Thoracic aorta (tissue), 2 donors: ENCODE measurements at regions not wholly inside any gene's neighbourhood (a gene's known extent, or its start where the extent isn't known, plus 50 kb on each side); places are given as distances from the start of the nearest gene placed in this dataset.

Experiments used
- ATAC-seq: fragments of 150-250 bp; one replicate; pipeline ENCODE4 v1.8.0; 2017; ENCODE audit warnings: low read depth; ENCODE audit not compliant: insufficient number of reproducible peaks, low FRiP score
- DNase-seq: peaks from one replicate; pipeline ENCODE4 v3.0.0-alpha.2; 2020; ENCODE audit warnings: low spot score
- H3K27ac ChIP-seq, 2 donors: fragments of 200-600 bp; sonication (generic); 1 replicate in 1 of 2; 2 replicates in 1 of 2; pipeline ENCODE4 v1.5.1; 2016; ENCODE audit warnings: mild to moderate bottlenecking in 2 of 2, moderate library complexity in 2 of 2
- H3K27me3 ChIP-seq: fragments of 200-600 bp; sonication (generic); replicated peaks from 2 replicates; pipeline ENCODE4 v1.6.0; 2016; ENCODE audit warnings: mild to moderate bottlenecking; ENCODE audit not compliant: insufficient read depth
- H3K36me3 ChIP-seq: fragments of 200-600 bp; sonication (generic); one replicate; pipeline ENCODE4 v1.5.1; 2016
- H3K4me1 ChIP-seq, 2 donors: fragments of 200-600 bp; sonication (generic); 1 replicate in 1 of 2; 2 replicates in 1 of 2; pipeline versions ENCODE4 v1.5.1 to v1.6.0; 2016; ENCODE audit warnings: low read depth in 2 of 2, mild to moderate bottlenecking in 1 of 2; ENCODE audit not compliant: control insufficient read depth in 1 of 2
- H3K4me3 ChIP-seq: fragments of 200-600 bp; sonication (generic); 2 replicates; pipeline ENCODE4 v1.5.1; 2016; ENCODE audit warnings: mild to moderate bottlenecking
- H3K9me3 ChIP-seq: fragments of 200-600 bp; sonication (generic); 2 replicates; pipeline ENCODE4 v1.5.1; 2016
- CTCF ChIP-seq: fragments of 200-600 bp; sonication (generic); IDR thresholded peaks from one replicate; pipeline ENCODE4 v1.5.1; 2019; ENCODE audit warnings: antibody characterized with exemption

GRCh38 chr7:25996006-25996408, 156.0 kb upstream of the NFE2L3 start:
- TF ChIP-seq CTCF, result no peak

GRCh38 chr7:25998499-25998898, 153.5 kb upstream of the NFE2L3 start:
- no peaks in the 10 kb centered on the region for H3K27me3 ChIP-seq
- no peak overlapping the region for H3K4me3 ChIP-seq
- ATAC-seq (no peak), DNase-seq (no peak)
- H3K9me3 ChIP-seq, result no peaks in the 10 kb centered on the region
- no peaks in the 10 kb centered on the region for H3K4me1 ChIP-seq
- no peaks in the 10 kb centered on the region for H3K36me3 ChIP-seq
- H3K27ac ChIP-seq, result no peak overlapping the region
- no peak for TF ChIP-seq CTCF

More at GRCh38 chr7:25996006-25996408, 156.0 kb upstream of the NFE2L3 start:
- DNase-seq (no peak), ATAC-seq (no peak)
- H3K4me3 ChIP-seq, result no peak overlapping the region
- no peaks in the 10 kb centered on the region for H3K27me3 ChIP-seq
- H3K4me1 ChIP-seq, result no peaks in the 10 kb centered on the region
- H3K27ac ChIP-seq, result no peak overlapping the region
- no peaks in the 10 kb centered on the region for H3K9me3 ChIP-seq
- H3K36me3 ChIP-seq, result no peaks in the 10 kb centered on the region

GRCh38 chr7:26000841-26001240, 151.2 kb upstream of the NFE2L3 start:
- DNase-seq, result no peak

GRCh38 chr7:26001662-26002244, 150.2 kb upstream of the NFE2L3 start:
- no peaks in the 10 kb centered on the region for H3K4me1 ChIP-seq
- TF ChIP-seq CTCF, result no peak
- no peak overlapping the region for H3K4me3 ChIP-seq
- ATAC-seq (no peak), DNase-seq (no peak)
- no peaks in the 10 kb centered on the region for H3K27me3 ChIP-seq
- H3K27ac ChIP-seq, result no peak overlapping the region
- no peaks in the 10 kb centered on the region for H3K9me3 ChIP-seq
- no peaks in the 10 kb centered on the region for H3K36me3 ChIP-seq

More at GRCh38 chr7:26000841-26001240, 151.2 kb upstream of the NFE2L3 start:
- H3K4me1 ChIP-seq, result no peaks in the 10 kb centered on the region
- no peak overlapping the region for H3K4me3 ChIP-seq
- no peaks in the 10 kb centered on the region for H3K9me3 ChIP-seq
- no peak overlapping the region for H3K27ac ChIP-seq
- H3K36me3 ChIP-seq, result no peaks in the 10 kb centered on the region
- H3K27me3 ChIP-seq, result no peaks in the 10 kb centered on the region
- TF ChIP-seq CTCF, result no peak
- no peak for ATAC-seq

GRCh38 chr7:26005683-26006410, 146.2 kb upstream of the NFE2L3 start:
- no peak overlapping the region for H3K27ac ChIP-seq
- no peak overlapping the region for H3K4me3 ChIP-seq
- no peaks in the 10 kb centered on the region for H3K27me3 ChIP-seq
- no peaks in the 10 kb centered on the region for H3K9me3 ChIP-seq
- ATAC-seq (no peak), DNase-seq (no peak)
- H3K4me1 ChIP-seq, result no peaks in the 10 kb centered on the region
- no peak for TF ChIP-seq CTCF
- no peaks in the 10 kb centered on the region for H3K36me3 ChIP-seq
